Activated CD4-positive, alpha-beta T cell treated with anti-CD3 and anti-CD28 coated beads, Interleukin-2, Interleukin-6, amounts not matched to agents 100 ng/mL and 50 ng/mL, durations not matched to agents 16 hours and 8 hours (primary cell): ENCODE measurements at regions not wholly inside any gene's neighbourhood (a gene's known extent, or its start where the extent isn't known, plus 50 kb on each side); places are given as distances from the start of the nearest gene placed in this dataset.
"Not testable (repeated sequence)": the region's sequence is repeated elsewhere in the genome, so short reads cannot be mapped to it uniquely, and the experiment has no call there.

Experiments
- DNase-seq: peaks from one replicate; pipeline ENCODE4 v3.0.0-alpha.2; 2020

DNA sequence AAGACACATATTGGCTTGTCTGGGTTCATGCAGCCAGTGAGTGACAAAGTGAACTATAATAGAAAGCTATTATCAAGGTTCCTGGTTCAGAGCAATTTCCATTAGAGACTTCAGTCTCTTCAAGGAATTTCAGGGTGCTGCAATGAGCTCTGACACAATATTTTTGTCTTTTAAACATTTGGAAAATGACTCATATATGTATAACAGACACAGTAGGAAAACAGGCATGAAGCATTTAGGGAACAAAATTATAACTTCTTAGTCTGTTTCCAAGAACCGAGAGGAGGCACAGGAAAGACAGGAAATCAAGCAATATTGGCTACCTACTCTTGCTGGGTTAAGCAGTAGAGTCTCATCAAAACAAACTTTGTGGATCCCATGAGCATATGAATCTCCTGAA is 170.4 kb downstream of the PTPRC start:
- no peak for DNase-seq

DNA sequence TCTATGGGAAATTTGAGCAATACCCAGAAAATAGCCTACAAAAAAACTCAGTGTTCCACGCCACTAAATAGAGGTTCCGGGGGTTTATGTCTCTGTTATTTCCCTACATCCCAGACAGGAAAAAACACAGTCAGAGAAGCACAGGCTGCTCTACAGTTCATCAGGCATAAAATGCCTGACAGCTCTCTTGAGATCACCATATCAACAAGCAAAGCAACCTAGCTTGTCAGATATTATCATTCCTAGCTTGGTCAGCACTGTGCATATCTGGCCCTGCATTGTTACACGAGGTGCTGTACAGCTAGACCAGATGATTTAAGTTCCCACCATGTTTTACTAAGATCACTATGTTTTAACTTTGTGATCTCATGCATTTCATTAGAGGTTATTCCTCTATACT is 172.6 kb downstream of the PTPRC start:
- no peak for DNase-seq

DNA sequence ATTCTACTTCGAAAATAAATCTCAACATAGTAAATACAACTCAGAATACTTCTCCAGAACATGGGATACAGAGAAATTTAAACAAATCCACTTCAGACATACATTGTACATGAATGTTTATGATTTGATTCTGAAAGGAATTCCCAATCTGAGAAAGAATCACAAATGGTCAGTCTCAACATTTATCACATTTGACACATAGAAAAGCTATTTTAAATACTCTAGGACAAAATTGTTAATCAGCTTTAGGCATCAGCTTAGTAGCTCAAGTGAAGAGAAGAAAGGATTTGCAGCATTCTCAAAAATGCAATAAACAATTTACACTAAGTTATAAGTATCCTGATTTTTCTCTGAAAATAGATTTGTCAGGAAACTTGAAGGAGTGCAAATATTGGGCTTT is 184.8 kb downstream of the PTPRC start:
- DNase-seq: no peak

DNA sequence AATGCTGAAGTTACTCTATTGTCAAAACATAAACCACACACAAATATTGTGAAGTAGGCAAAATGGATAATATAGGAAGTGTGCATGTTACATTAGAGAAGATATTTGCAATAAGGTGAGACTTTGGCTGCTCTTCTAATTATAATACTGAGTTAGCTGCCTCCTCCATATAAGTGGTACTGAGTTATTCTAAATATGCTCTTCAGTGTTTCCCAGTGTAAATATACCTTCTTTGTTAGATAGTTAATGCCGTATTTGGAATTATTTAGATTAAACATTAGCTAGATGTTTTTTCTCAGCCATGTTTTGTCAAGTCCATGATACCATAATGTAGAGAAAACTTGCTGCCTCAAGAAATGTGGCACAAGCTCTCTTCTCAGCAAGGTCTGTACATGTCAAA is 186.4 kb downstream of the PTPRC start:
- no peak for DNase-seq

DNA sequence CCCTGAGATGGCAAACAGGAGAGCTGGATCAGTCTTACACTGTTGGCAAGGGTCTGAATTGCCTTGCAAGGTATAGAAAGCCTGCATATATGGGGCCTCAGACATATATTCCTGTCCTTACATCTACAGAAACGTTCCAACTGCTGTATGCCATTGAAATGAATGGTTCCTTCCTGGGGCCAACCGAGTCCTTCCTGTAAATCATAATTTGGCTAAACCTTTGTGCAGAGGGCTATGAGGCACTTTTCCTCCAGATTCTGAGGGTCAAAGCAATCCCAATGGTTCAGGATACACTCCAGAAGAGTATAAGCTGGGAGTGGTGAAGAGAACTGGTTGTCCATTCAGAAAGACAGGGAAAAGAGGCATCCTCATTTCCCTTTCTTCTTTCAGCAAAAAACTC is 190.5 kb downstream of the PTPRC start:
- no peak for DNase-seq

DNA sequence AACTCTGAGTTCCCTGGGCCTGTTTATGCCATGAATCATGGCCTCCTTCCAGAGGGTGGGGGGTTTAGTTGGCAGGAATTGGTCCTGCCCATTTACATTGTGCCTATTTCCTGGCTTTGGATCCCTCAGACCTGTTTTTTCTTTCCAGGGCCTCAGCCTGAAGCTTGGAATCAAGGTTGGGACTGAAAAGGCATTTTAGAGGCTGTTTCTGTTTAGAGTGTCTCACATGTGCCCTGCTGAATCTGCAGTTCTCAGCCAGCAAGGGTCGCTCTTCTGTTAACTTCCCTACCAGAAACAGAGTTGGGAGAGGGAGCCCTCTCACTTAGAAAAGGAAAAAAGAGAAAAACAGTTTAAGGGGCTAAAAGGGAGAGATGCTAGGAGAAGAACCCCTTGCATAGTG is 191.1 kb downstream of the PTPRC start:
- DNase-seq: no peak

DNA sequence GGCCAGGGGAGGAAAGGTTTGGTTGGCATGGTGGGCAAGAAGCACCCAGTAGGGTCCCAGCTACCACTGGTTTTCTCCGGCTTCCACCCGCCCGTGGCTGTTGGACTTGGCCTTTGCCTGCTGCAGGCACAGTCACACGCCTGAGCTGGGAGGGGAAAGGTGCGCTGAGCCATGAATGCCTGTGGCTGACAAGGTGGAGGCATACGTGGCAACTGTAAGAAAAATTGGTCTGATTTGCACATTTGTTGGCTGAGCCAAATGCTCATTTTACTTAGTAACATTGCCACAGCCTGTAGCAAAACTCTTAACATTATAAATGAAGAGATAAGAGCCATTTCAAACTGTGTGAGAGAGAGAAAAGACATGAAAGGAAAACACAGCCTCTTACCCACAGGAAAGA is 191.6 kb downstream of the PTPRC start:
- DNase-seq: no peak

DNA sequence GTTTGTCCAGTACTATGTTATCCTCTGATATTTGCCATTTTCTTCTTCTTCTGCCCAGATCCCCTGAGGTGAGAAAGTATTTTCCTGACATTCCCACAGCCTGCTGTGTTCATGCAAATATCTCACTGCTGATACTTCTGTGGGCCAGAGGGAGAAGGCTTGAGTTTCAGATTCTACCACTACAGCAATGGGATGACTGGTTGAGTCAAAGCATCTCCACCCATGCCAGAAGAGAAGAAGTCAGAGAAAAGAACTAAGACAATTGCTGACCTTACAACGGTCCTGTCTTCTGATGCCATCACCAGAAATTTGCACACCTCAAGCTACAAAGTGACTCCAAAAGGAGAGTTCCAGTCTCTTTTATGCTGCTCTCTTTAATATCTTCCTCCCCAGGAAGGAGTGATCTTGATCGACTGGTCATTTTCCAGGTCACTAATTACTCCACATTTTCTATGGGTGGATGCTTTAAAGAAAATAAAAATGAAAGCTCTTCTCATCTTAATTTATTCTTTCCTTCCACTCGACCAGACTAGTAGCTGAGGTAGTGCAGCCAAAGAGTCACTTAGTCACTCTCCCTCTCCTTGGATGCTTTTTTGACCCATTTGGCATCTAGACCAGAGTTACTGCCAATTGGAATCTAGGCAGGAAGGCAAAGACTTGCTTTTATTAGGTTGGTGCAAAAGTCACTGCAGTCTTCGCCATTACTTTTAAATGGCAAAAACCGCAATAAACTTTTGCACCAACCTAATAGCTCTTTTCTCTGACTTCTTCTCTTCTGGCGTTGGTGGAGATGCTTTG is 195.1 kb downstream of the PTPRC start:
- no peak for DNase-seq

DNA sequence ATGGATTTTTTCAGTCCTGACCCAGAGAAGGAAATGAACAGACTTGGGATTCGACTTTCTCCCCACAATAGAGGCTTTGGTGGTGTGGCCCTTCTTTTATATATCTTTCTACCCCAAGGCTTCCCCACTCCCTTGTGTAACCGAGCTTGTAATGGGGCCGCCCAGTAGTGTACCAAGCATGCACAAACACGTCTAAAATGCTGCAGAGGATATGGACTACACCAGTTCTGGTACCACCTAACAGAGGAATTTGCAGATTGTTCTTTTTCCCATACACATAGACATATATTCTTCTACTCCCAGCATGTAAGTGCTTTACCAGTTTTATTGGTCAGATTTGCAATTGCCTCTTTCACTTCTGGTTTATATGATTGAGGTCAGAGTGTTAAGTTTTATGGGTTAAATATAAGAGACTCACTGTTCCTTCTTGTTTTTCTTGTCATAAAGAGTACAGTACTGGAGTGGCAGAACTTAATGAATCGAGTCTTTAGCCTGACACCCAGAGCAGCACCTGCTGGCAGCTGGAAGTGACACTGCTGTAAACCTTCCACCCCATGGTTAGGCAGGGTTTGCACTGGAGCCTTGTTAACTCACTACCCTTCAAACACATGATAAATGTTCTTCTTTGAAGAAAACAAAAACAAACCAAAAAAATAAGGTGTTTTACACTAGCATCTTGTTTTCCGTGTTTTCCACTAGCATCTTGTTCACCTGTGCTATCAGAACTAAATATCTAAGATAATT is 198.6 kb downstream of the PTPRC start:
- DNase-seq: no peak

DNA sequence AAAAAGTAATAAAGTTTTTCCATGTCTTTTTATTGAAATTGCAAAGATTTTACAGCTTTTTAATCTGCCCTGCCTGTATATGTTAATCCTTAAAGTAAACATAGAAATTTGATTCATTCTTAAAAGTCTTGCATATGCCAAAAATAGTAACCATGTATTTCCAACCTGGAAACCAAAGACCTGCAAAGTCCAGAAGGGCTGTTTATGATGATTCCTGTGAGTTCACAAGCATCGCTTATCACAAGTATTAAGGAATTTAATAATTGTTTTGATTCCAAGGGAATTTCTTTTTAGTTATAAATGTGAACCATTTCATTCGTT is 199.1 kb downstream of the PTPRC start:
- DNase-seq: no peak

DNA sequence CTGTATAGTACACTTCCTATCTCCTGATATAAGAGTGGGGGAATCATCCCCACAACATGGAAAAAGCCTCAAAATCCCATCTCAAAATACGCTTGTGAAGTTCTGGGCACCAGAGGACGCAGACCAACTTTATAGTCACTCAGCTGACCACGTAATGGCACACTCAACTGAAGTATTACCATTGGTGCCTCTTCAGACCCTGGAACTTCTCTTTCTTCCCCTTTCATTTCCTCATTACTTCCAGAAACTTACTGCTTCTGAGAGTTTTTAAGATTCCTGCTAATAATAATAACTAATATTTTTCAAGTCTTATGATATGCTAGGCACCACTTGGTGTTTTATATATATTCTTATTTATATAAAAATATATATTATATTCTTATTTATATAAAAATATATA is 202.6 kb downstream of the PTPRC start:
- DNase-seq: no peak

DNA sequence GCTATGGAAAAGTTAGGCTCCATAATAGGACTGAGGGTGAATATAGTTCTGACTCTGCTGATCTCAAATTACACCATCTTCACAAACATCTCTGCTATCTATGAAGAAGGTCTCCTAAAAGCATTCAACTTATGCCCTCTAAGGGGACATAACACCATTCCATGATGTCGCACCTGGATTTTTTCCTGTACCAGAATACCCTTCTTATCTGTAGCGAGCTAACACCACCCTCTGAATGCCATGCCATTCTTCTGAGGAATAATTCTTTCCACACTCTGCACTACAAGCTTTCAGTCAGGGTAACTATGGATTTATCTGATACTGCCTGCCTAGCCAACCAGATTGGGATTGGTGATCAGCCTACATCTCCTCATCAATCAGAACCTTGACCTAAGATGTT is 203.8 kb downstream of the PTPRC start:
- no peak for DNase-seq

DNA sequence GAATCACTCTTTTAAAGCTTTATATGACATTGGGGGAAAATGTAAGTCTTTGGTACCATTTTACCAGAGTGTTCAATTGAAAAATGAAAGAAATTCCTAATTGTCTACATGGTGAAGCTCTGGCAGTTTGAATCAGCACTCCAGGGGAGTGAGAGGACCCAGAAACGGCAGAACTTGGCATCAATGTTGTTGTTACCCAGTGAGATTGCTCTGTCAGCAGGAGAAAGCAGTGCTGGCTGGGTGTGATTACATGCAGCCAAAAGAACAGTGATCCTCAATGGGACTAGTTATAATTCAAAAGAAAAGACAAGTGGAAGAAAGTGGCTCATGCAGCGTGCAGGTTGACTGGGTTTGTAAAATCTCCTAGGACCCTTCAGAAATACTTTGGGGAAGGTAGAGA is 206.4 kb downstream of the PTPRC start:
- no peak for DNase-seq

DNA sequence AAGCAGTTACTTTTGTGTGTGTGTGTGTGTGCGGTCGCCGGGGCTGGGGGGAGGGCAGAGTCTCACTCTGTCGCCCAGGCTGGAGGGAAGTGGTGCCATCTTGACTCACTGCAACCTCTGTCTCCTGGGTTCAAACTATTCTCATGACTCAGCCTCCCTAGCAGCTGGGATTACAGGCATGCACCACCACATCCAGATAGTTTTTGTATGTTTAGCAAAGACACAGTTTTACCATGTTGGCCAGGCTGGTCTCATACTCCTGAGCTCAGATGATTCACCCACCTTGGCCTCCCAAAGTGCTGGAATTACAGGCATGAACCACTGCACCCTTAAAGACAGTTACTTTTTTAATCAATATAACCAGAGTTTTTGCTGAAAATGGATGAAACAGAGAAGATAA is 207.0 kb downstream of the PTPRC start:
- DNase-seq: no peak

DNA sequence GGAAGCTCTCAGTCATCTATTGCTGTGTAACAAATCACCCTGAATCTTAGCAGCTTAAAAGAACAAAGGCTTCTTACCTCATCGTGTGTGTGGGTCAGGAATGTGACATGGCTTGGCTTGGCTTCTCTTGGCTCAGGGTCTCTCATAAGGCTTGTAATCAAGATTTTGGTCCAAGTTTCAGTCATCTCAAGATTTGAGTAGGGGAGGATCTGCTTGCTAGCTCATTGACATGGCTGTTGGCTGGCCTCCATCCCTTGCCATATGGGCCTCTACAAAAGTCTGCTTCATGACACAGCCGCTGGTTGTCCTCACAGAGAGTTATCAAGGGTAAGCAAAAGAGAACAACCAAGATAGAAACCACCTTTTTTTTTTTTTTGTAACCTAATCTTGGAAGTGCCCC is 207.7 kb downstream of the PTPRC start:
- DNase-seq: no peak

DNA sequence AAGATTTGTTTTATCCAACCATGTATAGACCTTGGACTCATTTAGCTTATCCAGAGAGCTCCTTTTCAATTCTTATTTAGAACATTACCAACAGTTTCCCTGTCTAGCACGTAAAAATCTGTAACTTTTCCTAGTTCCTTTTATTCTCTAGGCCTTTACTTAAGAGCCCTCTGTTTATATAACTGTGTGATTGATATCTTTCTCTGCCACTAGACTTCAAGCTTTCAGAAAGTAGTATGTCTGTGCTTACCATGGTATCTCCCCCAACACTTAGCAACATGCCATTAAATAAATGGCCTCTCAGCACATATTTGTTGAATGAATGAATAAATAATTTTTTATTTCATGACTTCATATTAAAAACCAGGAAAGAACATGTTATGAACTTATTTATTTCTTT is 209.4 kb downstream of the PTPRC start:
- DNase-seq: no peak

DNA sequence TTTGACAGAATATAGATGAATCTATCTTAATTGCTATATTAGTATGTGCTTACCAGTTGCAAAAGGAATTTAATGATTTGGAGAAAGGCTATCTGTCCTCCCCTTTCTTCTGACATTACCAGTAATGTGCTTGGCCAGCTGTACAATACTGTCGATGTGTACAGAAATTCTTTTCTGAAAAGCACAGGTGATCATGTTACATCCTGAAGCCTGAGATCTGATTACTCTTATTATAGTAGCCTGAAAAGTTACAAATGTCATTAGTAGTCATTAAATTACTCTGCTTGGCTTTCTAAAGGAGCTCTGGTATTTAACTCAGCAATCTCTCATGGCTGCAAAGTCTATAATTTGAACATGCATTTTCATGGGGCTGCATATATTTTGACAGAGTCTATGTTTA is 209.8 kb downstream of the PTPRC start:
- no peak for DNase-seq

DNA sequence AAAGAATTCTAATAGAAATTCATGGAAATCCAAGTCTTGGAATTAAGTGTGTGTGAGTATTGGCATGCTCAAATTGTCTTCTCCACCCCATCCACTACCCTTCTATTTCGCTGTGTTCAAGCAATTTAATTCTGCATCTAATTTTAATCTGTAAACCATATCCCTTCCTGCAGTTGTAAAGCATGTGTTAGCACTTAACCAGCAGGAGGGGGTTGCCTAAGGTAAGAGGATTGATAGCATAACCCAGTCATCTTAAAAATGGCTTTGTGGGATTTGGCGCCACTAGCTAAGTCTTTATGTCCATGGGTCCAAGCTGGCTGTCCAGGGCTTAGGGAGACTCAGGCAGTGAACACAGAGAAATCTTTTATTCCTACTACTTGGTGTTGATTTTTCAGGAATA is 210.3 kb downstream of the PTPRC start:
- DNase-seq: no peak

DNA sequence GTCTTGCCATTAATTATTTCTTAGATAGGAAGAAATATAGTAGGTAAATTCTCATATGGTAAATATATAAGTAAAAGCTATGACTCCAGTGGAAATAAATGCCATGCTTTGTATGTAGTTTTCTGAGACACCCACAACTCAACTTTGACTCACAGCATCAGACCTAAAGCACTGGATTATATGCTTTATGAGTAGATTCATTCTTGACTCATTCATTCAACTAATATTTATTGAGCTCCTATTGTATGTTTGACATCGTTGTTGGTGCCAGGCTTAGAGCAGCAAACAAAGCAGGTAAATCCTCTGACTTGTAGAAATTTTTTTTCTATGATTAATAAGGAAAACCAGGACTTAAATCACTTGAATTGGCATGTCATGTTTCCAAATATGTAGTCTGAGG is 211.4 kb downstream of the PTPRC start:
- DNase-seq: no peak

DNA sequence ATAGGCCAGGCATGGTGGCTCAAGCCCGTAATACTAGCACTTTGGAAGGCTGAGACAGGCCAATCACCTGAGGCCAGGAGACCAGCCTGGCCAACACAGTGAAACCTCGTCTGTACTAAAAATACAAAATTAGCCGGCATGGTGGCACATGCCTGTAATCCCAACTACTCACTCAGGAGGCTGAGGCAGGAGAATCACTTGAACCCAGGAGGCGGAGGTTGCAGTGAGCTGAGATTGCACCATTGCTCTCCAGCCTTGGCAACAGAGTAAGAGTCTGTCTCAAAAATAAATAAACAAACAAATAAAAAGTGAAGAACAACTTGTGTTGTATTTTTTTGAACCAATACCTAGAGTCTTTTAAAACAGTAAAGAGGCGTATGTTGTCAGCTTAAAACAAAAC is 212.1 kb downstream of the PTPRC start:
- DNase-seq: not testable (repeated sequence)

DNA sequence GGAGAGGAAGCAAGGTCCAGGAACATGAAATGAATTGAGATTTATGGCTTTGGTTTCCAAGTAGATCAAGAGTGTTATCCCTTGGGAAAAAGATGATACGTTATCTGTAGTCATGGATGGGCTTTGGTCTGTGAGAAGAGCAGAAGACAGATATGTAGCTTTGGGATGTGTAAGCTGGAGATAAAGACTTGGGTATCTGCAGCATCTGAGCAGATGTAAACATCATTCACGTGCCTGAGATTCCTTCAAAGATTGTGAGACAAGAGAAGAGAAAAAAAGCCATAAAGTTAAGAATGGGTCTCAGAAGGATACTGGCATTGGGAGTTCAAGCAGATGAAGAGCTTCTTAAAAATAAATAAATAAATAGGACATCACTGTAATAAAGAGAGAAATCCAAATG is 217.8 kb downstream of the PTPRC start:
- DNase-seq: no peak

DNA sequence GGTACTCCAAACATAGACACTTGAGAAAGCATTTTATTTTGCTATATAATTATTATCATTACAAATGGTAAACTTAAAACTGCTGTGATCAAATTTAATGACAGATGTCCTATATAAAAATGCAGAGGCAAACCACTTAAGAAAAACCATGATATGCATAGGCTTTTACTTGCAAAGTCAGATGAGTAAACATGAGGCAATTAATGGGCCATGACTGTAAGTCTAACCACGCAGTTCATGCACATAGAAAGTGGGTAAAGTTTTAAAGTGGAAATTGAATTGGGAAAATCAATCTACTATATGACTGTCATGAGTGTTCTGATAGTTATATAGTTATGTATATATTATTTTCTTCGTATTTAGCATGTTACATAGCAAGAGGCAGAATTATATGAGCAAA is 219.2 kb downstream of the PTPRC start:
- DNase-seq: no peak

DNA sequence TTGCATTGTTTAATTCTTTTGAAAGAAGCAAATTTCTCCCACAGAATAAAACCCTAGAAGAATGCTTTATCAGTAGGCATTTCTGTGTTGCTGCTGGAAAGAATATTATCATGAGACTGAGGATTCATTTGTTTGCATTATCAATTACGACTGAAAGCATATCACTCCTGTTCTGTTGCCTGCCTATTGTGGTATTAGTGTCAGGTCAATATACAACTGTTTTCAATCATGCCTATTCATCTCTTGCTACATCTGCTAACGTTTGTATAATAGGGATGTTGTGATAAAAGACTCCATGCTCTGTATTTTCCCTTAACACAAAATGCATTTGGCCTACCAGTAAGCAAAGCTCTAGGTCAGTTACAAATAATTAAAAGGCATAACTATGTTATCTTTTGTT is 221.5 kb downstream of the PTPRC start:
- no peak for DNase-seq

DNA sequence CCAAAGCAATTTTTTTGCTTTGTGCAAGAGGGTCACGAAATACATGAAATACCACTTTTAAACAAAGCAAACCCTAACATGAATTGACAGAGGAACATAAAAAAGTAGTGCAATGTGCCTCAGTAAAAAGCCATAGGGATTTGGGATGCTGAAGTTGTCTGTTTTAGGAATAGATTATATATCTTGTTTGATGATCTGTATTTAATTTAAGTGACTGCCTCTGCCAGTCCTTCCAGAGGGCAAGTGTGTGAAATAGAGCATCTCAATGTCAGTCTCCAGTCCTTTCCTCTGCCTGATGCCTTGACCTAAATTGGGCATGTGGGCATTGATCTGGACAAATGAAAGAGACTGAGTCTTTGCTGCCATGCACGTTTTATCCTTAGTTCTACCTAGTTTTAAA is 222.8 kb downstream of the PTPRC start:
- no peak for DNase-seq

DNA sequence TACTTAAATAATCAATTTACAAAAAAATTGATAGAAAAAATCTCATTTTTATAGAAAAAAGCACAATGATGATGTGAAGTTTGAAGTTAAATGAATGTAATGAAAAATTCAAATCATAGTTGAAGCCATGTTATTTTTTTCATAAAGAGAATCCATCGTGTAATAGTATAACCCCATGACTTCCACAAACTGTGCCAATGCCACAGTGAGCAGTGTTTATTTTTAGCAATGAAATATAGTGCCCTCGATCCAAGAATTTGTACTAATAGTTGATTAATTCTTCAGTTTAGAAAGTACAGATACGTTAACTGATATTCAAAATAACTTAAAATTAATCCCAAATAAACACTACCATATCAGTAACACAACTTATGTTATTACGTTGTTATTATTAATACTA is 225.9 kb downstream of the PTPRC start:
- no peak for DNase-seq
